K562 (cell line): ENCODE measurements at regions not wholly inside any gene's neighbourhood (a gene's known extent, or its start where the extent isn't known, plus 50 kb on each side); places are given as distances from the start of the nearest gene placed in this dataset.

ENCODE experiments used
- ATAC-seq: fragments of 200-7000 bp; cut with Tn5 transposase; 3 replicates; pipeline ENCODE4 v1.9.1; 2020; ENCODE audit warnings: moderate library complexity
- BruUV-seq: library from RNA; stranded (reverse); fragments of 400-500 nt; replicated peaks from 2 replicates; lab custom pipeline; 2021; lab: Mats Ljungman, UMichigan
- CTCF ChIA-PET: fragments of 300-600 bp; formaldehyde crosslinking; extraction: SDS; loops from one replicate; lab custom pipeline; 2021; ENCODE audit warnings: low intra/inter-chr PET ratio; lab: Yijun Ruan, JAX
- POLR2A ChIA-PET: fragments of 300-600, 350-650 bp; sonication (Branson Sonifier 250); formaldehyde crosslinking; extraction: SDS; loops from one replicate; lab custom pipeline; 2021; ENCODE audit warnings: antibody characterized with exemption, inconsistent platforms; lab: Yijun Ruan, JAX
- DNase-seq, 4 experiments: peaks; one replicate each; pipeline versions ENCODE4 v3.0.0 to v3.0.0-alpha.2; 2011 to 2018; ENCODE audit warnings: low spot score in 3 of 4, mixed read lengths in 3 of 4; ENCODE audit errors: extremely low read depth in 1 of 4
- FAIRE-seq: peaks from 2 replicates; lab custom pipeline; 2011; peaks lifted over from hg19 to GRCh38; lab: Jason Lieb, UNC
- H2AFZ ChIP-seq: 2 replicates; pipeline ENCODE4 v1.6.0; 2011; ENCODE audit warnings: low read depth, low read length, control low read depth, inconsistent platforms
- H3K27ac ChIP-seq: fragments of 200-600 bp; 3 replicates; pipeline ENCODE4 v1.8.0; 2011; ENCODE audit warnings: low read depth, mild to moderate bottlenecking, control low read depth, inconsistent platforms, low read length, moderate library complexity, mixed read lengths; ENCODE audit errors: extremely low read depth
- H3K27me3 ChIP-seq, 2 experiments: fragments of 300-600 bp in 1 of 2; 2 replicates in 1 of 2; 3 replicates in 1 of 2; pipeline versions ENCODE4 v1.6.0 to v1.8.0; 2011; ENCODE audit warnings: inconsistent platforms in 2 of 2, low read length in 2 of 2, mild to moderate bottlenecking in 1 of 2, mixed read lengths in 1 of 2, moderate library complexity in 1 of 2; ENCODE audit not compliant: control insufficient read depth in 2 of 2, insufficient read depth in 2 of 2
- H3K36me3 ChIP-seq: fragments of 300-600 bp; 3 replicates; pipeline ENCODE4 v1.8.0; 2011; ENCODE audit warnings: mild to moderate bottlenecking, low read length, inconsistent platforms; ENCODE audit not compliant: control insufficient read depth, insufficient read depth
- H3K4me1 ChIP-seq, 2 experiments: fragments of 200-600 bp in 1 of 2; replicated peaks in 1 of 2; 2 replicates in 1 of 2; 3 replicates in 1 of 2; pipeline versions ENCODE4 v1.5.1 to v1.8.0; 2011; ENCODE audit warnings: inconsistent platforms in 2 of 2, low read length in 2 of 2, mild to moderate bottlenecking in 1 of 2, mixed read lengths in 1 of 2, moderate library complexity in 1 of 2; ENCODE audit not compliant: control insufficient read depth in 2 of 2, insufficient read depth in 2 of 2
- H3K4me2 ChIP-seq: 2 replicates; pipeline ENCODE4 v1.6.1; 2011; ENCODE audit warnings: low read length, control low read depth, inconsistent platforms, mixed read lengths; ENCODE audit not compliant: insufficient read depth
- H3K4me3 ChIP-seq: fragments of 200-600 bp; sonication (generic), shearing (Covaris generic); 2 replicates; pipeline ENCODE4 v1.5.1; 2016; ENCODE audit warnings: control low read depth, inconsistent platforms
- H3K79me2 ChIP-seq: fragments of 200-600 bp; 3 replicates; pipeline ENCODE4 v1.8.0; 2011; ENCODE audit warnings: low read length, inconsistent platforms; ENCODE audit not compliant: control insufficient read depth, insufficient read depth
- H3K9ac ChIP-seq, 2 experiments: 2 replicates each; pipeline versions ENCODE4 v1.6.0 to v1.6.1; 2011; ENCODE audit warnings: low read depth in 2 of 2, low read length in 2 of 2, control low read depth in 1 of 2, inconsistent platforms in 1 of 2, mild to moderate bottlenecking in 1 of 2, mixed read lengths in 1 of 2; ENCODE audit not compliant: insufficient read depth in 1 of 2
- H3K9me1 ChIP-seq: one replicate; pipeline ENCODE4 v1.6.0; 2011; ENCODE audit warnings: inconsistent platforms, mild to moderate bottlenecking, low read length, moderate library complexity; ENCODE audit not compliant: control insufficient read depth, insufficient read depth
- H3K9me3 ChIP-seq: replicated peaks from 2 replicates; pipeline ENCODE4 v1.5.1; 2011; ENCODE audit warnings: low read depth, low read length, inconsistent platforms; ENCODE audit not compliant: control insufficient read depth, insufficient read depth
- H4K20me1 ChIP-seq: replicated peaks from 2 replicates; pipeline ENCODE4 v1.6.1; 2011; ENCODE audit warnings: low read length, inconsistent platforms, mixed read lengths; ENCODE audit not compliant: control insufficient read depth, insufficient read depth
- ATF1 ChIP-seq, 2 experiments: fragments of 450-650 bp in 1 of 2; IDR thresholded peaks; 2 replicates each; pipeline ENCODE4 v1.6.1; 2016; ENCODE audit warnings: missing compliant biosample characterization in 1 of 2, missing genetic modification characterization in 1 of 2
- DLX4 ChIP-seq: fragments of 250-450 bp; sonication (Bioruptor Pico); IDR thresholded peaks from 2 replicates; pipeline ENCODE4 v1.6.1; 2021; ENCODE audit warnings: mild to moderate bottlenecking
- GABPA ChIP-seq: fragments of 200-800 bp; sonication (Bioruptor generic); conservative IDR thresholded peaks from 2 replicates; pipeline ENCODE4 v1.6.1; 2016; ENCODE audit warnings: low read depth, missing genetic modification characterization, missing compliant biosample characterization
- HOXB6 ChIP-seq: fragments of 250-450 bp; sonication (Bioruptor Pico); IDR thresholded peaks from 2 replicates; pipeline ENCODE4 v1.5.1; 2022; ENCODE audit warnings: mild to moderate bottlenecking, borderline replicate concordance
- KAT8 ChIP-seq: fragments of 450-650 bp; IDR thresholded peaks from 2 replicates; pipeline ENCODE4 v1.6.1; 2016; ENCODE audit warnings: low read depth, mild to moderate bottlenecking
- NFYB ChIP-seq: IDR thresholded peaks from 2 replicates; pipeline ENCODE4 v1.6.1; 2011; ENCODE audit warnings: mild to moderate bottlenecking, moderate library complexity; ENCODE audit not compliant: insufficient read length; ENCODE audit errors: extremely low read depth
- PHTF2 ChIP-seq: fragments of 250-450 bp; sonication (Bioruptor Pico); IDR thresholded peaks from 2 replicates; pipeline ENCODE4 v1.5.0; 2021; ENCODE audit warnings: mild to moderate bottlenecking
- SAP30 ChIP-seq: fragments of 200-600 bp; sonication (generic); IDR thresholded peaks from 2 replicates; pipeline ENCODE4 v1.6.1; 2012; ENCODE audit warnings: borderline replicate concordance, low read depth, mild to moderate bottlenecking, moderate library complexity, low read length, control low read depth, inconsistent platforms; ENCODE audit not compliant: insufficient read depth, poor library complexity, severe bottlenecking
- YBX1 ChIP-seq: fragments of 450-650 bp; IDR thresholded peaks from 2 replicates; pipeline ENCODE4 v1.7.1; 2016; ENCODE audit warnings: mild to moderate bottlenecking
- ZNF583 ChIP-seq: fragments of 250-450 bp; sonication (Bioruptor Pico); IDR thresholded peaks from 2 replicates; pipeline ENCODE4 v1.4.0; 2020
- ZNF586 ChIP-seq: fragments of 450-650 bp; formaldehyde crosslinking; conservative IDR thresholded peaks from 2 replicates; pipeline ENCODE4 v1.4.0; 2020; ENCODE audit warnings: mild to moderate bottlenecking, moderate library complexity
- ZNF655 ChIP-seq: fragments of 250-450 bp; sonication (Bioruptor Pico); IDR thresholded peaks from 2 replicates; pipeline ENCODE4 v1.5.0; 2021
- ZSCAN32 ChIP-seq: fragments of 450-650 bp; formaldehyde crosslinking; IDR thresholded peaks from 2 replicates; pipeline ENCODE4 v1.4.0; 2020; ENCODE audit warnings: mild to moderate bottlenecking, moderate library complexity
- WGBS: fragments of 100-300 bp; shearing (Covaris generic); methylation state at CpG from one replicate; pipeline ENCODE4 v1.1.6; 2016; ENCODE audit warnings: low coverage, mixed read lengths; ENCODE audit not compliant: insufficient coverage; ENCODE audit errors: missing lambda C conversion rate; 5-methylcytosine and 5-hydroxymethylcytosine counted together
- in situ Hi-C: fragments of 300-500 bp; cut with MboI; formaldehyde crosslinking; loops from 4 replicates; pipeline ENCODE4 v1.15.0; 2018; ENCODE audit warnings: inconsistent platforms, mixed read lengths
- intact Hi-C: fragments of 100-400 bp; cut with micrococcal nuclease; formaldehyde crosslinking; loops from 2 replicates; pipeline ENCODE4 v1.14.2; 2022
- TF ChIP-seq, protein P1 (sequence below): sonication (generic); formaldehyde crosslinking; IDR thresholded peaks from 2 replicates; pipeline ENCODE4 v1.8.0; 2022; ENCODE audit warnings: missing genetic modification reagents, mild to moderate bottlenecking, borderline replicate concordance
- TF ChIP-seq, protein P2 (sequence below): sonication (generic); formaldehyde crosslinking; IDR thresholded peaks from 2 replicates; pipeline ENCODE4 v1.8.1; 2023; ENCODE audit warnings: missing genetic modification reagents, mild to moderate bottlenecking, borderline replicate concordance

DNA sequence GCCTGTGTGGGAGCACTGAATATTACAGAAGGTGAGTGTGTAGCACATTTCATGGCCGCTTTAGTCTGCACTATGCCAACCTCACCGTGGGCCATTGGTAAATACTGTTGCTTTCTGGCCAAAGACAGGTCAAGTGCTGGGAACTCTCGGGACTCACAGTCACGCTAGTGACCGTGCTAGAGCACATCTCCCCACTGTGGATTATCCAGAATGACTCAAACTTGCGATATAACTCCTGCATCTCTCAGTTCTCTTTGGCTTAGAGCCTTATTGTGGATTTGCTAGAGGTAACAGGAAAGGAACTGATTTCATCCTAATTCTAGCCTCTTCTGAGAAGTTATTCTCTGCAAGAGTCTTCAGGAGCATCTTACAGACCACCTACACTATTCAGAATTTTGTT, 86.5 kb downstream of the DAD1 start:
- Histone ChIP-seq H3K4me3 (no peak overlapping the region), H3K4me2 (no peak overlapping the region), H3K4me1 (no peaks in the 10 kb centered on the region), H3K9me3 (no peaks in the 10 kb centered on the region), H3K36me3 (no peaks in the 10 kb centered on the region), H3K79me2 (no peaks in the 10 kb centered on the region), H3K9me1 (no peaks in the 10 kb centered on the region), H3K9ac (no peak overlapping the region), H4K20me1 (no peaks in the 10 kb centered on the region), H3K27ac (no peak overlapping the region), H3K27me3 (peaks cover 11 to 24% of the 10 kb centered on the region in 2 experiments; a peak in 4 of 5 replicates), H2AFZ (no peak overlapping the region)
- no peak for TF ChIP-seq SAP30
- no peak for TF ChIP-seq YBX1
- TF ChIP-seq NFYB, result no peak
- TF ChIP-seq, protein P1, sequence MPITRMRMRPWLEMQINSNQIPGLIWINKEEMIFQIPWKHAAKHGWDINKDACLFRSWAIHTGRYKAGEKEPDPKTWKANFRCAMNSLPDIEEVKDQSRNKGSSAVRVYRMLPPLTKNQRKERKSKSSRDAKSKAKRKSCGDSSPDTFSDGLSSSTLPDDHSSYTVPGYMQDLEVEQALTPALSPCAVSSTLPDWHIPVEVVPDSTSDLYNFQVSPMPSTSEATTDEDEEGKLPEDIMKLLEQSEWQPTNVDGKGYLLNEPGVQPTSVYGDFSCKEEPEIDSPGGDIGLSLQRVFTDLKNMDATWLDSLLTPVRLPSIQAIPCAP (CRISPR knock-in tag), result no peak
- TF ChIP-seq KAT8, result no peak
- TF ChIP-seq ZNF586 (CRISPR knock-in tag), result no peak
- TF ChIP-seq ATF1 (CRISPR knock-in tag; IDR thresholded peaks at IDR 0.05), result no peak
- TF ChIP-seq ATF1 (tag; IDR thresholded peaks at IDR 0.05), result no peak
- TF ChIP-seq HOXB6 (CRISPR knock-in tag), result no peak
- no peak for TF ChIP-seq DLX4
- TF ChIP-seq ZSCAN32 (CRISPR knock-in tag), result no peak
- TF ChIP-seq, protein P2, sequence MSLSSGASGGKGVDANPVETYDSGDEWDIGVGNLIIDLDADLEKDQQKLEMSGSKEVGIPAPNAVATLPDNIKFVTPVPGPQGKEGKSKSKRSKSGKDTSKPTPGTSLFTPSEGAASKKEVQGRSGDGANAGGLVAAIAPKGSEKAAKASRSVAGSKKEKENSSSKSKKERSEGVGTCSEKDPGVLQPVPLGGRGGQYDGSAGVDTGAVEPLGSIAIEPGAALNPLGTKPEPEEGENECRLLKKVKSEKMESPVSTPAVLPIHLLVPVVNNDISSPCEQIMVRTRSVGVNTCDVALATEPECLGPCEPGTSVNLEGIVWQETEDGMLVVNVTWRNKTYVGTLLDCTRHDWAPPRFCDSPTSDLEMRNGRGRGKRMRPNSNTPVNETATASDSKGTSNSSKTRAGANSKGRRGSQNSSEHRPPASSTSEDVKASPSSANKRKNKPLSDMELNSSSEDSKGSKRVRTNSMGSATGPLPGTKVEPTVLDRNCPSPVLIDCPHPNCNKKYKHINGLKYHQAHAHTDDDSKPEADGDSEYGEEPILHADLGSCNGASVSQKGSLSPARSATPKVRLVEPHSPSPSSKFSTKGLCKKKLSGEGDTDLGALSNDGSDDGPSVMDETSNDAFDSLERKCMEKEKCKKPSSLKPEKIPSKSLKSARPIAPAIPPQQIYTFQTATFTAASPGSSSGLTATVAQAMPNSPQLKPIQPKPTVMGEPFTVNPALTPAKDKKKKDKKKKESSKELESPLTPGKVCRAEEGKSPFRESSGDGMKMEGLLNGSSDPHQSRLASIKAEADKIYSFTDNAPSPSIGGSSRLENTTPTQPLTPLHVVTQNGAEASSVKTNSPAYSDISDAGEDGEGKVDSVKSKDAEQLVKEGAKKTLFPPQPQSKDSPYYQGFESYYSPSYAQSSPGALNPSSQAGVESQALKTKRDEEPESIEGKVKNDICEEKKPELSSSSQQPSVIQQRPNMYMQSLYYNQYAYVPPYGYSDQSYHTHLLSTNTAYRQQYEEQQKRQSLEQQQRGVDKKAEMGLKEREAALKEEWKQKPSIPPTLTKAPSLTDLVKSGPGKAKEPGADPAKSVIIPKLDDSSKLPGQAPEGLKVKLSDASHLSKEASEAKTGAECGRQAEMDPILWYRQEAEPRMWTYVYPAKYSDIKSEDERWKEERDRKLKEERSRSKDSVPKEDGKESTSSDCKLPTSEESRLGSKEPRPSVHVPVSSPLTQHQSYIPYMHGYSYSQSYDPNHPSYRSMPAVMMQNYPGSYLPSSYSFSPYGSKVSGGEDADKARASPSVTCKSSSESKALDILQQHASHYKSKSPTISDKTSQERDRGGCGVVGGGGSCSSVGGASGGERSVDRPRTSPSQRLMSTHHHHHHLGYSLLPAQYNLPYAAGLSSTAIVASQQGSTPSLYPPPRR (CRISPR knock-in tag), result no peak
- TF ChIP-seq ZNF655, result no peak
- no peak for TF ChIP-seq PHTF2 (CRISPR knock-in tag)
- TF ChIP-seq GABPA (tag), result no peak
- no peak for TF ChIP-seq ZNF583 (CRISPR knock-in tag)
- WGBS, result 5% methylated on average over 6 of the region's 6 CpGs
- ChIA-PET POLR2A (no interaction called here), CTCF (no interaction called here)
- FAIRE-seq, result no peak
- no TSS peak for BruUV-seq
- intact Hi-C loops (no loop called here), in situ Hi-C loops (no loop called here)
- no peak for ATAC-seq
- DNase-seq, result no peak
